Thyroid gland (tissue), 4 donors: ENCODE measurements at regions not wholly inside any gene's neighbourhood (a gene's known extent, or its start where the extent isn't known, plus 50 kb on each side); places are given as distances from the start of the nearest gene placed in this dataset.

Source experiments
- POLR2A ChIP-seq, 2 donors: fragments of 450-650 bp; IDR thresholded peaks; one replicate each; pipeline ENCODE4 v1.6.1; 2017; ENCODE audit warnings: antibody characterized with exemption in 2 of 2, mild to moderate bottlenecking in 2 of 2, moderate library complexity in 1 of 2
- TF ChIP-seq, protein P1 (sequence below), 6 experiments: fragments of 200-600 bp in 3 of 6; fragments of 450-650 bp in 3 of 6; sonication (generic) in 3 of 6; IDR thresholded peaks; one replicate each; pipeline ENCODE4 v1.5.1; 2016 to 2019; ENCODE audit warnings: antibody characterized with exemption in 6 of 6, mild to moderate bottlenecking in 2 of 6, inconsistent platforms in 1 of 6, moderate library complexity in 1 of 6

DNA sequence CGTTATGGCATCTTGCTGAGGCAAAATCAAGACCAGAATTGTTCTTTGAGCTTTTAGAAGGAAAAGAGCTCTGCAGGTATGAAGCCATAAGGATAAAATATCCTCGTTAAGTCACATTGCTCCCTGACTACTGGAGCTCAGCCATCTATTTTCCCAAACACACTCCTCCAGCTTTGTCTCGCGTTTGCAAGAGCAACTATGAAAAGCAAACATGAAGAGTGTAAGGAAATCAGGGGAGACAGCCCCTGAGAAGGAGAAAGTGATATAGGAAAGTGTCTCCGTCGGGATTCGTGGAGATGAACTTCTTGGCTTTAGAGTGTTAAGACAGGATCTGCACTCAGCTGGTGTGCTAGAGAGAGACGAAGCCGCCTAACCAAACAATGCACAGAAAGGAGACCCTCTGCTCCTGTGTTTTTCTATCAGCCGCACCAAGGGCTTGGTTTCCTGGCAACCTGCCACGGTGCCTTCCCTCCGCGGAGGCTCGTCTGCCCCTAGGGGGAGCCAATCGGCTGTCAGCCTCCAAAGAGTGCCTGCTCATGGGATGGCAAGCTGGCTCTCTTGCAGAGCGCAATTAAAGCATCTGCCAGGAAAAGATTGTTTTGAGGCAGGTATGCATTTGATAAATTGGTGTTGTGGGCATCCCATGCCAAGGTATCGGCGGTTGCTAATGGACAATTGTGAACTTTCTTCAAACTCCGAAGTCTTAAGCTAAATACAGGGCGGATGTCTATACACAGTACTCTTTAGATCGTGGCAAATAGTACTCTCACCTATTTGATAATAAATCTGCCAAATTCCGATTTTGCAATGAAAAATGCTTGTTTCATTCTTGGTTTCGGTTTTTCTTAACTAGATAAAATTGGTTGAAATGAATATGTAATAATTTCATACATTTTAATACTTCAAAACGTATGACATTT, 603.2 kb downstream of the RNF144B start:
- TF ChIP-seq, protein P1, sequence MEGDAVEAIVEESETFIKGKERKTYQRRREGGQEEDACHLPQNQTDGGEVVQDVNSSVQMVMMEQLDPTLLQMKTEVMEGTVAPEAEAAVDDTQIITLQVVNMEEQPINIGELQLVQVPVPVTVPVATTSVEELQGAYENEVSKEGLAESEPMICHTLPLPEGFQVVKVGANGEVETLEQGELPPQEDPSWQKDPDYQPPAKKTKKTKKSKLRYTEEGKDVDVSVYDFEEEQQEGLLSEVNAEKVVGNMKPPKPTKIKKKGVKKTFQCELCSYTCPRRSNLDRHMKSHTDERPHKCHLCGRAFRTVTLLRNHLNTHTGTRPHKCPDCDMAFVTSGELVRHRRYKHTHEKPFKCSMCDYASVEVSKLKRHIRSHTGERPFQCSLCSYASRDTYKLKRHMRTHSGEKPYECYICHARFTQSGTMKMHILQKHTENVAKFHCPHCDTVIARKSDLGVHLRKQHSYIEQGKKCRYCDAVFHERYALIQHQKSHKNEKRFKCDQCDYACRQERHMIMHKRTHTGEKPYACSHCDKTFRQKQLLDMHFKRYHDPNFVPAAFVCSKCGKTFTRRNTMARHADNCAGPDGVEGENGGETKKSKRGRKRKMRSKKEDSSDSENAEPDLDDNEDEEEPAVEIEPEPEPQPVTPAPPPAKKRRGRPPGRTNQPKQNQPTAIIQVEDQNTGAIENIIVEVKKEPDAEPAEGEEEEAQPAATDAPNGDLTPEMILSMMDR (IDR thresholded peaks at IDR 0.05) = peak in 4 of 6 experiments; percentile 50 to 71 (median 64)
- no peak for TF ChIP-seq POLR2A (IDR thresholded peaks at IDR 0.05)
